ENCODE measurements at regions not wholly inside any gene's neighbourhood (a gene's known extent, or its start where the extent isn't known, plus 50 kb on each side); places are given as distances from the start of the nearest gene placed in this dataset.

GRCh38 chr14:76603713-76604112, 157.6 kb upstream of the VASH1 start:
- H3K4me1 ChIP-seq = no peaks in the 10 kb centered on the region
- intact Hi-C loops (cut with DNase I; ENCODE audit: low total_unique reads) = no loop called here
- H3K36me3 ChIP-seq = no peaks in the 10 kb centered on the region
- WGBS, 5 donors = 71 to 86% (median 76%) methylated on average over 5 to 7 of the region's 7 CpGs
- H3K9me3 ChIP-seq = peaks cover 0 to 3% (median 0%) of the 10 kb centered on the region in 4 donors
- TF ChIP-seq POLR2A (IDR thresholded peaks at IDR 0.05) (no peak), POLR2AphosphoS5 (IDR thresholded peaks at IDR 0.05) (no peak), CTCF (IDR thresholded peaks at IDR 0.05) (no peak), EP300 (IDR thresholded peaks at IDR 0.05) (no peak)
- DNase-seq = no peak
- H3K27me3 ChIP-seq = peaks cover 0 to 8% (median 0%) of the 10 kb centered on the region in 3 donors
- no peak overlapping the region for H3K4me3 ChIP-seq
- no peak overlapping the region for H3K27ac ChIP-seq

DNA sequence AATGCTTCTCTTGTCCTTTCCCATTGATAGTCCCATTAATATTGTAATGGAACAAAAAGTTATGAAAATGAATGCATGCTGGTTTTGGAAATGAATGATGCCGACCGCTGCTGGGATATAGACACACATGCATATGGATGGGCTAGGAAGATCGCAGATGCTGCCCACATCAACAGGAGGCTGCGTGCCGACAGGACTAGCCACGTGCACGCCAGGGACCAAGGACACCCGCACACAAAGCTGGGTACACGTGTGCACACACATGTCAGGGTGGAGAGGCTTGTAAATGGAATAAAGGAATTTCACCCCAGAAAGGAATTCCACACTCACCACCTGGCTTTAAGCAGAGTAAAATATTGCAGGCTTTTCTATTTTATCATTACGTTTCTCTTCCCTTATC, 153.8 kb upstream of the VASH1 start:
- no peak for DNase-seq
- intact Hi-C loops (cut with DNase I; ENCODE audit: low total_unique reads) = no loop called here
- TF ChIP-seq POLR2AphosphoS5 (IDR thresholded peaks at IDR 0.05) (no peak), EP300 (IDR thresholded peaks at IDR 0.05) (no peak), CTCF (IDR thresholded peaks at IDR 0.05) (no peak), POLR2A (IDR thresholded peaks at IDR 0.05) (no peak)
- 82 to 90% (median 86%) methylated on average over 10 of the region's 10 CpGs for WGBS, 5 donors
- H3K4me3 ChIP-seq = no peak overlapping the region
- peaks cover 0 to 4% (median 0%) of the 10 kb centered on the region in 3 donors for H3K27me3 ChIP-seq
- no peaks in the 10 kb centered on the region for H3K36me3 ChIP-seq
- H3K9me3 ChIP-seq = no peaks in the 10 kb centered on the region
- no peak overlapping the region for H3K27ac ChIP-seq
- no peaks in the 10 kb centered on the region for H3K4me1 ChIP-seq

DNA sequence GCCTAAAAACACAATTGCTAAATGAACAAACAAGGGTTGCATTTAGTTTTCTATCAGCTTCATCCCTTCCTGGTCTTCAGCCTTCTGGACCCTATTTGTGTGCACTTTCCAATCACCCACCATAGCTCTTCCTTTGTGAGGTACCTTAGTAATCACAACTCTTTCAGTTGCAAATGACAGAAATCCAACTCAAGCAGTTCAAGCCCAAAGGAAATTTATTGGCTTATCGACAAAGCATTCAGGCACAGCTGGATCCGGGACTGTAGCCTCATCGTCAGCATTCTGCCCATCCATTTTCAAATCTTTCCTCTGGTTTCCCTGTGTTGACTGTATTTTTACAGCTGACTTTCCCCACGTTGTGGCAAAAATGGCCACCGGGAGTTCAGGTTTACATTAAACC, 148.6 kb upstream of the VASH1 start:
- no peak for DNase-seq
- no peaks in the 10 kb centered on the region for H3K27me3 ChIP-seq
- H3K27ac ChIP-seq = no peak overlapping the region
- TF ChIP-seq POLR2A (IDR thresholded peaks at IDR 0.05) (no peak), POLR2AphosphoS5 (IDR thresholded peaks at IDR 0.05) (no peak), EP300 (IDR thresholded peaks at IDR 0.05) (no peak), CTCF (IDR thresholded peaks at IDR 0.05) (no peak)
- intact Hi-C loops (cut with DNase I; ENCODE audit: low total_unique reads) = no loop called here
- no peak overlapping the region for H3K4me3 ChIP-seq
- WGBS, 5 donors = 23 to 44% (median 35%) methylated on average over 5 of the region's 5 CpGs
- H3K4me1 ChIP-seq = no peaks in the 10 kb centered on the region
- H3K9me3 ChIP-seq = peaks cover 4 to 15% (median 12%) of the 10 kb centered on the region in 4 donors
- H3K36me3 ChIP-seq = no peaks in the 10 kb centered on the region

GRCh38 chr14:76613616-76614015, 147.7 kb upstream of the VASH1 start:
- TF ChIP-seq POLR2AphosphoS5 (IDR thresholded peaks at IDR 0.05) (no peak), CTCF (IDR thresholded peaks at IDR 0.05) (no peak), EP300 (IDR thresholded peaks at IDR 0.05) (no peak)
- no peak for DNase-seq
- peaks cover 12 to 25% (median 22%) of the 10 kb centered on the region in 4 donors for H3K9me3 ChIP-seq
- 72 to 86% (median 78%) methylated on average over 2 of the region's 2 CpGs for WGBS, 5 donors
- intact Hi-C loops (cut with DNase I; ENCODE audit: low total_unique reads) = no loop called here
- no peaks in the 10 kb centered on the region for H3K36me3 ChIP-seq
- H3K4me3 ChIP-seq = no peak overlapping the region
- no peaks in the 10 kb centered on the region for H3K4me1 ChIP-seq
- no peaks in the 10 kb centered on the region for H3K27me3 ChIP-seq
- no peak overlapping the region for H3K27ac ChIP-seq
